GM12878 (cell line): ENCODE measurements at regions not wholly inside any gene's neighbourhood (a gene's known extent, or its start where the extent isn't known, plus 50 kb on each side); places are given as distances from the start of the nearest gene placed in this dataset.

Experiments used
- ATAC-seq: fragments of 200-7000 bp; cut with Tn5 transposase; 3 replicates; pipeline ENCODE4 v1.9.1; 2020; ENCODE audit warnings: mild to moderate bottlenecking, moderate library complexity
- BruUV-seq: library from RNA; stranded (reverse); fragments of 400-500 nt; replicated peaks from 2 replicates; lab custom pipeline; 2021; lab: Mats Ljungman, UMichigan
- CTCF ChIA-PET: fragments of 300-600 bp; sonication (Branson Sonifier 250); formaldehyde crosslinking; extraction: SDS; loops from one replicate; lab custom pipeline; 2021; ENCODE audit warnings: inconsistent platforms; lab: Yijun Ruan, JAX
- POLR2A ChIA-PET: fragments of 350-600 bp; formaldehyde crosslinking; extraction: SDS; loops from one replicate; lab custom pipeline; 2021; ENCODE audit warnings: inconsistent platforms; lab: Charles Lee
- RAD21 ChIA-PET: fragments of 300-600 bp; sonication (Branson Sonifier 250); formaldehyde crosslinking; loops from one replicate; lab custom pipeline; 2023; ENCODE audit warnings: antibody characterized with exemption; ENCODE audit not compliant: unreplicated experiment; lab: Charles Lee
- SMC1A ChIA-PET: fragments of 300-600 bp; sonication (Branson Sonifier 250); formaldehyde crosslinking; loops from one replicate; lab custom pipeline; 2023; ENCODE audit not compliant: unreplicated experiment, uncharacterized antibody; lab: Charles Lee
- DNase-seq: peaks from one replicate; pipeline ENCODE4 v3.0.0-alpha.2; 2011; ENCODE audit warnings: low read depth, low spot score
- FAIRE-seq: peaks from 3 replicates; lab custom pipeline; 2011; peaks lifted over from hg19 to GRCh38; lab: Jason Lieb, UNC
- H2AFZ ChIP-seq: 2 replicates; pipeline ENCODE4 v1.6.0; 2011; ENCODE audit warnings: low read depth, low read length, control low read depth; ENCODE audit not compliant: control insufficient read depth
- H3K27ac ChIP-seq: 2 replicates; pipeline ENCODE4 v1.5.1; 2011; ENCODE audit warnings: control low read depth; ENCODE audit not compliant: control insufficient read depth, insufficient read depth
- H3K27me3 ChIP-seq, 2 experiments: replicated peaks in 1 of 2; 2 replicates each; pipeline versions ENCODE4 v1.6.0 to v1.6.1; 2011; ENCODE audit warnings: low read length in 1 of 2; ENCODE audit not compliant: control insufficient read depth in 2 of 2, insufficient read depth in 2 of 2
- H3K36me3 ChIP-seq, 2 experiments: 2 replicates each; pipeline ENCODE4 v1.5.1; 2011; ENCODE audit warnings: low read length in 1 of 2; ENCODE audit not compliant: control insufficient read depth in 2 of 2, insufficient read depth in 2 of 2
- H3K4me1 ChIP-seq: 2 replicates; pipeline ENCODE4 v1.6.1; 2011; ENCODE audit warnings: mild to moderate bottlenecking, low read length, moderate library complexity, mixed read lengths; ENCODE audit not compliant: control insufficient read depth, insufficient read depth
- H3K4me2 ChIP-seq: 2 replicates; pipeline ENCODE4 v1.6.0; 2011; ENCODE audit warnings: control low read depth; ENCODE audit not compliant: control insufficient read depth, insufficient read depth
- H3K4me3 ChIP-seq: fragments of 200-600 bp; sonication (generic); 2 replicates; pipeline ENCODE4 v1.5.1; 2016
- H3K79me2 ChIP-seq: 2 replicates; pipeline ENCODE4 v1.6.0; 2011; ENCODE audit warnings: low read length; ENCODE audit not compliant: control insufficient read depth, insufficient read depth
- H3K9ac ChIP-seq: 2 replicates; pipeline ENCODE4 v1.8.0; 2011; ENCODE audit warnings: low read length, control low read depth, mixed read lengths; ENCODE audit not compliant: control insufficient read depth, insufficient read depth
- H3K9me3 ChIP-seq: replicated peaks from 3 replicates; pipeline ENCODE4 v1.5.1; 2011; ENCODE audit warnings: mild to moderate bottlenecking, low read length; ENCODE audit not compliant: control insufficient read depth, insufficient read depth
- H4K20me1 ChIP-seq: 2 replicates; pipeline ENCODE4 v1.6.0; 2011; ENCODE audit not compliant: control insufficient read depth, insufficient read depth
- BCL3 ChIP-seq: IDR thresholded peaks from 2 replicates; pipeline ENCODE4 v1.6.1; 2011; ENCODE audit warnings: borderline replicate concordance, low read depth, mild to moderate bottlenecking, moderate library complexity, low read length; ENCODE audit not compliant: insufficient read depth, poor library complexity, severe bottlenecking
- BRCA1 ChIP-seq: IDR thresholded peaks from 2 replicates; pipeline ENCODE4 v1.6.1; 2011; ENCODE audit warnings: low read depth, low read length, improper control_type of control experiment
- CBFB ChIP-seq: IDR thresholded peaks from 2 replicates; pipeline ENCODE4 v1.6.1; 2016; ENCODE audit warnings: antibody characterized with exemption, low read depth
- FOXK2 ChIP-seq: fragments of 450-650 bp; IDR thresholded peaks from 2 replicates; pipeline ENCODE4 v1.6.1; 2017; ENCODE audit warnings: mild to moderate bottlenecking, moderate library complexity
- HCFC1 ChIP-seq: fragments of 150-350 bp; IDR thresholded peaks from 2 replicates; pipeline ENCODE4 v1.6.1; 2014; ENCODE audit warnings: low read length
- RUNX3 ChIP-seq: IDR thresholded peaks from 2 replicates; pipeline ENCODE4 v1.6.1; 2012; ENCODE audit warnings: low read length, inconsistent platforms
- SPI1 ChIP-seq: IDR thresholded peaks from 2 replicates; pipeline ENCODE4 v1.6.1; 2011; ENCODE audit warnings: low read depth, mild to moderate bottlenecking, low read length, moderate library complexity, borderline replicate concordance; ENCODE audit not compliant: insufficient read depth
- YY1 ChIP-seq: IDR thresholded peaks from 2 replicates; pipeline ENCODE4 v1.6.1; 2011; ENCODE audit warnings: low read depth, mild to moderate bottlenecking, low read length
- ZBTB11 ChIP-seq: fragments of 450-650 bp; formaldehyde crosslinking; IDR thresholded peaks from 2 replicates; pipeline ENCODE4 v1.5.0; 2022; ENCODE audit warnings: mild to moderate bottlenecking, missing genetic modification characterization
- ZNF24 ChIP-seq: fragments of 450-650 bp; IDR thresholded peaks from 2 replicates; pipeline ENCODE4 v1.6.1; 2017; ENCODE audit warnings: antibody characterized with exemption, mild to moderate bottlenecking
- ZNF592 ChIP-seq: fragments of 450-650 bp; IDR thresholded peaks from 2 replicates; pipeline ENCODE4 v1.6.1; 2017; ENCODE audit warnings: mild to moderate bottlenecking, moderate library complexity
- ZNF622 ChIP-seq: fragments of 450-650 bp; IDR thresholded peaks from 2 replicates; pipeline ENCODE4 v1.6.1; 2017; ENCODE audit warnings: mild to moderate bottlenecking, inconsistent platforms
- in situ Hi-C: fragments of 300-500 bp; cut with MboI; formaldehyde crosslinking; loops from 9 replicates; pipeline ENCODE4 v1.14.3; 2018; ENCODE audit warnings: mixed read lengths
- intact Hi-C: fragments of 100-400 bp; cut with micrococcal nuclease; formaldehyde crosslinking; loops from one replicate; pipeline ENCODE4 v1.14.2; 2022; ENCODE audit not compliant: unreplicated experiment

- TF ChIP-seq ZNF592, result no peak
These were observed 223.9 kb downstream of the TLE3 start (continued) for GRCh38 chr15:69873807-69874206.

GRCh38 chr15:69874321-69874720 is 223.4 kb downstream of the TLE3 start:
- Histone ChIP-seq H3K9ac (no peak overlapping the region), H3K27me3 (no peaks in the 10 kb centered on the region; a peak in 2 of 4 replicates), H3K9me3 (peaks cover 3% of the 10 kb centered on the region; the same call in 2 of the 3 replicates), H3K4me3 (no peak overlapping the region), H3K4me1 (no peaks in the 10 kb centered on the region), H3K79me2 (no peaks in the 10 kb centered on the region), H3K4me2 (no peak overlapping the region), H3K36me3 (no peaks in the 10 kb centered on the region), H3K27ac (no peak overlapping the region), H4K20me1 (no peaks in the 10 kb centered on the region), H2AFZ (no peak overlapping the region)
- intact Hi-C loops (no loop called here), in situ Hi-C loops (no loop called here)
- no TSS peak for BruUV-seq
- ATAC-seq, result no peak
- SMC1A ChIA-PET, result interaction anchor here (0.6 kb wide), 1 partner anchor 80 kb away, joined by 3 read pairs; no protein-coding TSS in a partner anchor
- CTCF ChIA-PET, result interaction anchor here (0.8 kb wide), 1 partner anchor 14 kb away, joined by 3 read pairs; no protein-coding TSS in a partner anchor
- no peak for FAIRE-seq
- no peak for DNase-seq
- RAD21 ChIA-PET, result interaction anchor here (0.7 kb wide), 1 partner anchor 47 kb away, joined by 4 read pairs; no protein-coding TSS in a partner anchor
- POLR2A ChIA-PET, result no interaction called here
- TF ChIP-seq FOXK2, result no peak
- TF ChIP-seq YY1, result no peak
- no peak for TF ChIP-seq CBFB
- no peak for TF ChIP-seq RUNX3
- TF ChIP-seq ZBTB11 (CRISPR knock-in tag), result no peak
- TF ChIP-seq BCL3, result no peak
- TF ChIP-seq HCFC1, result no peak
- no peak for TF ChIP-seq ZNF622
- no peak for TF ChIP-seq SPI1
- no peak for TF ChIP-seq ZNF24
- TF ChIP-seq BRCA1, result no peak
